ENCODE measurements at regions not wholly inside any gene's neighbourhood (a gene's known extent, or its start where the extent isn't known, plus 50 kb on each side); places are given as distances from the start of the nearest gene placed in this dataset.
A peak's percentile ranks its signal among the peaks of the same experiment; 100 is the strongest.

DNA sequence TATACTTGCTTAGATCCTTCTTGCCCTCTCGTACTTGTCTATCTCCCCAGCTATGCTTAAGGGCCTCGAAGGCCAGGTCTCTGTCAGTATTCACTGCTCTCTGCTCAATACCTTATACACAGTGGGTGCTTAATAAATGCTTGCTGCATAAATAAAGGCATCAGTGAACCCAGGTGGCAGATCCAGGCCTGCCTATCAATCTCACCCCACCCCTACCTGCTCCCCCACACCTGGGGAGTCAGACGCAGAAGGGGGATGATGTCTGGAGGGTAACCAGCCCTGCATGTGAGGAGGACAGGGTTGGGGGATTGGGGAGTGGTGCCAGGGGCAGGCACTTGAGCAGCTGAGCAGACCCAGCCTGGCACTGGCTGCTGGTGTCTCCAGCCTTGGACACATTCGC, 430.6 kb downstream of the MN1 start:
- no peaks in the 10 kb centered on the region for H3K36me3 ChIP-seq (ENCODE audit: control insufficient read depth, insufficient read depth, low read length)
- no peak for DNase-seq (ENCODE audit: low read depth in 4 of 6, low spot score in 6 of 6)
- no peaks in the 10 kb centered on the region for H3K4me1 ChIP-seq (ENCODE audit: control insufficient read depth, insufficient read depth, low read length)
- H3K27ac ChIP-seq (ENCODE audit: low read depth, low read length) = no peak overlapping the region
- no peaks in the 10 kb centered on the region for H3K9me3 ChIP-seq (ENCODE audit: control insufficient read depth, insufficient read depth, low read length)
- H3K4me3 ChIP-seq (ENCODE audit: low read depth, low read length) = no peak overlapping the region
- no peaks in the 10 kb centered on the region for H3K27me3 ChIP-seq (ENCODE audit: control insufficient read depth, insufficient read depth, low read length)
- 100% methylated on average over 1 of the region's 4 CpGs for WGBS (ENCODE audit: insufficient coverage)

DNA sequence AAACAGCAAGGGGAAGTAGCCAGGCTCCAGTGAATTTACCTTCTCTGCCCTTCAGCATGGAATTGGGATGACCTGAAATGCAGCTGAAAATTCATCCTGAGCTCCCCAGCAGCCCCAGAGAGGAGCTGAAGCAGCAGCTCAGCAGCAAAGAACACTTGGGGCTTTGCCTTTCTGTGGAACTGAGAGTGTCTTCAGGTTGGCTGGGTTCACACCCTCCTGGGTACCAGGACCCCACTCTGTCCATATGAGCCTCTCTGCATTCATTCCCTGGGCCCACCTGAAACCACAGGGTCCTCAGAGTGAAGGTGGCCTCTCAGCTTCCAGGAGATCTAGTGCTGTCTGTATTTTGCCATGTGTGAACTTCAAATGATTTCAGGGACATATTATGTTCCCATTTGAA, 429.2 kb downstream of the MN1 start:
- Histone ChIP-seq H3K27ac (ENCODE audit: low read depth, low read length) (no peak overlapping the region), H3K4me1 (ENCODE audit: control insufficient read depth, insufficient read depth, low read length) (no peaks in the 10 kb centered on the region), H3K27me3 (ENCODE audit: control insufficient read depth, insufficient read depth, low read length) (no peaks in the 10 kb centered on the region), H3K9me3 (ENCODE audit: control insufficient read depth, insufficient read depth, low read length) (no peaks in the 10 kb centered on the region), H3K4me3 (ENCODE audit: low read depth, low read length) (no peak overlapping the region), H3K36me3 (ENCODE audit: control insufficient read depth, insufficient read depth, low read length) (no peaks in the 10 kb centered on the region)
- DNase-seq (ENCODE audit: low read depth in 4 of 6, low spot score in 6 of 6) = no peak

DNA sequence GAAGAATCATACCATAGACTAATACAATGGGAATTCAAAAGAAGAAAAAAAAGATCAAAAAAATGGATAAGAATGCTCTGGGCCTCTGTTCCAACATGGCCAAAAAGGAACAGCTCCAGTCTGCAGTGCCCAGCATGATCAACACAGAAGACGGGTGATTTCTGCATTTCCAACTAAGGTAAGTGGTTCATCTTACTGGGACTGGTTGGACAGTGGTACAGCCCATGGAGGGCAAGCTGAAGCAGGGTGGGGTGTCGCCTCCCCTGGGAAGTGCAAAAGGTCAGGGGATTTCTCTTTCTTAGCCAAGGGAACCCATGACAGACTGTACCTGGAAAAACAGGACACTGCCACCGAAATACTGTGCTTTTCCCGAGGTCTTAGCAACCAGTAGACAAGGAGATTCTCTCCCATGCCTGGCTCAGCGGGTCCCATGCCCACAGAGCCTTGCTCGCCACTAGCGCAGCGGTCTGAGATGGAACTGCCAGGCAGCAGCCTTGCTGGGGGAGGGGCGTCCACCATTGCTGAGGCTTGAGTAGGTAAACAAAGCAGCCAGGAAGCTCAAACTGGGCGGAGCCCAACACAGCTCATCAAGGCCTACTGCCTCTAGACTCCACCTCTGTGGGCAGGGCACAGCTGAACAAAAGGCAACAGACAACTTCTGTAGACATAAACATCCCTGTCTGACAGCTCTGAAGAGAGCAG, 428.4 kb downstream of the MN1 start:
- Histone ChIP-seq H3K4me1 (ENCODE audit: control insufficient read depth, insufficient read depth, low read length) (peaks cover 4% of the 10 kb centered on the region), H3K4me3 (ENCODE audit: low read depth, low read length) (no peak overlapping the region), H3K27ac (ENCODE audit: low read depth, low read length) (no peak overlapping the region), H3K27me3 (ENCODE audit: control insufficient read depth, insufficient read depth, low read length) (no peaks in the 10 kb centered on the region), H3K9me3 (ENCODE audit: control insufficient read depth, insufficient read depth, low read length) (no peaks in the 10 kb centered on the region), H3K36me3 (ENCODE audit: control insufficient read depth, insufficient read depth, low read length) (no peaks in the 10 kb centered on the region)
- DNase-seq (ENCODE audit: low read depth in 4 of 6, low spot score in 6 of 6) = peak in 1 of 6 donors; percentile 66
- WGBS (ENCODE audit: insufficient coverage) = 36% methylated on average over 9 of the region's 10 CpGs

DNA sequence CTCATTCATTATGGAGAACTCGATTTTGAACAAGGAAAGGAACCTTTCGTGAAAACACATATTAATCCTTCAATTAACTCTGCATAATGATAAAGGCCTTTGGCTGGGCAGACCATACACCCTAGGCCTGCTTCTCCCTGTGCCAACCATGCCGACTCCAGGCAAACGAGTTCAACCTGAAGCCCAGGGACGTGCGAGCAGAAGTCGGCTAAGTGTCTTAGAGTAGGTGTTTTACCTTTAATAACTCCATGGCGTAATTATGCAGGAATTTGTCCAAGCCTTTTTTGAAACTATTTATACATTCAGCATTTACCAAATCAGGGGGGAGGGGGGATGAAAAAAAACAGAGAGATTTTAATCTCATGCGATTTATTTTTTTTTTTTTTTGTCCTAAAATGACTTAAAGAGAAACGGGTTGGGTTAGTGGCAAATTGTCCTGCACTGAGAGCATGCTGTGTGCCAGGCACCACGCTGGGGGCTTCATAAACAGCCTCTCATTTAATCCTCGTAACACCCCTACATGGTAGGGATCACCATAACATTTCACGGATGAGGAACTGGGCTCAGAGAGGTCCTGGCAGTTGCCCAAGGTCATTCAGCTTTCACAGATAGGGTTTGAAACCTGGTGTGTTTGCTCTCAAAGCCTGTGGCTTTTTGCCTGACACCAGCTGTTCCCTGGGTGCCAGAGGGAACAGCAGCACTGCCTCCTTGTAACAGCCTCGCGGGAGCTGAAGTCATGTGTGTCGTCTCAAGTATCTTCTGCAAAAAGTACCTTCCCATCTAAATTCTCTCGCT, 423.9 kb downstream of the MN1 start:
- no peak overlapping the region for H3K4me3 ChIP-seq (ENCODE audit: low read depth, low read length)
- peaks cover 7% of the 10 kb centered on the region for H3K4me1 ChIP-seq (ENCODE audit: control insufficient read depth, insufficient read depth, low read length)
- peak in 2 of 6 donors; percentile 60 to 72 for DNase-seq (ENCODE audit: low read depth in 4 of 6, low spot score in 6 of 6)
- no peaks in the 10 kb centered on the region for H3K36me3 ChIP-seq (ENCODE audit: control insufficient read depth, insufficient read depth, low read length)
- H3K9me3 ChIP-seq (ENCODE audit: control insufficient read depth, insufficient read depth, low read length) = no peaks in the 10 kb centered on the region
- 66% methylated on average over 7 of the region's 17 CpGs for WGBS (ENCODE audit: insufficient coverage)
- peaks cover 3% of the 10 kb centered on the region for H3K27me3 ChIP-seq (ENCODE audit: control insufficient read depth, insufficient read depth, low read length)
- no peak overlapping the region for H3K27ac ChIP-seq (ENCODE audit: low read depth, low read length)

DNA sequence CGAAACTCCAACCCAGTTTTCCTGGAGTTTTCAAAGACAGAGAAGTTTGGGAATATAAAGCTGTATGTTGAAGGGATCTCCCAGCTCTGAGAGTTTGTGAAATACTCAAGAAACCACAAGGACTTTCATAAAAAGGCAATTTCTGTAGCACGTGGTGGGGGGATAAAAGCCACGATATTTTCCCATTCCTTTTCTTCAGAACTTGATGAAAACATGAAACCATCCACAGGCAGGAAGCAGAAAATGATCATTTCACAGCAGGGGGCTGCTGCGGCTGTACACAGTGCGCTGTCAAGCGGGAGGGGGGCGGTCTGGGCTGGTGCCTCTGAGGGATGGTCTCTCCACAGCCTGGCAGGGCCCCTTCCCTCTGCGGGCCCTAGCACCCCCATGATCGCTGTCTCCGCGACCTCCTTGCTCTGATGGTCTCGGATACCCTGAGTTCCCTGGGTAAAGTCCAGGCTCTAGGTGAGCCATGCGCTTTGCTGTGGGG, 423.2 kb downstream of the MN1 start:
- Histone ChIP-seq H3K9me3 (ENCODE audit: control insufficient read depth, insufficient read depth, low read length) (no peaks in the 10 kb centered on the region), H3K4me1 (ENCODE audit: control insufficient read depth, insufficient read depth, low read length) (peaks cover 7% of the 10 kb centered on the region), H3K27me3 (ENCODE audit: control insufficient read depth, insufficient read depth, low read length) (peaks cover 3% of the 10 kb centered on the region), H3K27ac (ENCODE audit: low read depth, low read length) (no peak overlapping the region), H3K4me3 (ENCODE audit: low read depth, low read length) (no peak overlapping the region), H3K36me3 (ENCODE audit: control insufficient read depth, insufficient read depth, low read length) (no peaks in the 10 kb centered on the region)
- 41% methylated on average over 11 of the region's 13 CpGs for WGBS (ENCODE audit: insufficient coverage)
- peak in 1 of 6 donors; percentile 49 for DNase-seq (ENCODE audit: low read depth in 4 of 6, low spot score in 6 of 6)

DNA sequence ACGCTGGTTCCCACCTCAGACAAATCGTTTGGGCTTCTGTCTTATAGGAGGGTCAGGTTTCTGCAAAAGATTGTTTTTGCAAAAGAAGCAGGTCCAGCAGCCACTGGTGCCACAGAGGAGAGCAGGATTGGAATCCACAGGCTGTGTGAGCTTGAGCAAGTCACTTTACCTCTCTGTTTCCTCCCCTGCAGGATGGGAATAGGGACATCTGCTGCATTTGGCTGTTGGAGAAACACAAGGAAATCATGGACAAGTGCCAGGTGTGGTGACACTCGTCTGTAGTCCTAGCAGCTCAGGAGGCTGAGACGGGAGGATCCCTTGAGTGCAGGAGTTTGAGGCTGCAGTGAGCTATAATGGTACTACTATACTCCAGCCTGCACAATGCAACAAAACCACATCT, 422.6 kb downstream of the MN1 start:
- Histone ChIP-seq H3K9me3 (ENCODE audit: control insufficient read depth, insufficient read depth, low read length) (no peaks in the 10 kb centered on the region), H3K4me1 (ENCODE audit: control insufficient read depth, insufficient read depth, low read length) (peaks cover 7% of the 10 kb centered on the region), H3K27ac (ENCODE audit: low read depth, low read length) (no peak overlapping the region), H3K36me3 (ENCODE audit: control insufficient read depth, insufficient read depth, low read length) (no peaks in the 10 kb centered on the region), H3K27me3 (ENCODE audit: control insufficient read depth, insufficient read depth, low read length) (peaks cover 3% of the 10 kb centered on the region), H3K4me3 (ENCODE audit: low read depth, low read length) (no peak overlapping the region)
- 70% methylated on average over 2 of the region's 4 CpGs for WGBS (ENCODE audit: insufficient coverage)
- DNase-seq (ENCODE audit: low read depth in 4 of 6, low spot score in 6 of 6) = no peak

DNA sequence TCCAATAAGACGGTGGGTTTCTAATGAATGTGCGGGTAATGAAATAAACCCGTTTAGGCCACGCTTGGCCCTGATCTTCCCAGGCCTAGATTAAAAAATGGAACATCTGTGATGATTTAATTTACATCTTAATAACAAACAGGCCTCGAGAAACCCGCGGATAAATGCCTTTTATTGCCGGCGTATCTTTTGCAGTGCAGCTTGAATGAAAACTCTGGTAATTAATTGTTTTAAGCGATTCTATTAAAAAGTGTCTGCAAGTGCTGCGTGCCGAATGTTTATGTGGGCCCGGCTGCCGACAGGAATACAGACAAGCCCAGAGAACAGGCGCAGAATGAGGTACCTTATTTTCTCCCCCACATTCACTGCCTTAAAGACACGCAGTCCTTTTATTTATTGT, 420.7 kb downstream of the MN1 start:
- whole genome bisulfite sequencing (ENCODE audit: insufficient coverage) = 52% methylated on average over 10 of the region's 16 CpGs

DNA sequence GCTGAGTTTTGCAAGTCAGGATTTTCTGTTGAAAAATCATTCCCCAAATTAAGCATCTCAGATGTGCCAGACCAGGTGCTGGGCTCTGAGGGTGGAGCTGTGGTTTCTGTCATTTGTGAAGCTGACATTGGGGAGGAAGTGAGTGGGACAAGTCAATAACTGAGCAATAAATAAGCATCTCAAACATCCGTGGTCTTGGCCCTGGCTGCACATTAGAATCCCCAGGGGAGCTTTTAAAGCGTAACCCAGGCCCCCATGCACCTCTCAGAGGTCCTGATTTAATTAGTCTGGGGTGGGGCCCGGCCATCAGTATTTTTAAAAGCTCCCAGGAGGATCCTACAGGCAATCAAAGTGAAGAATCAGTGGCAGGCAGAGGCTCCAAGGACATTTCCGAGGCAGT, 420.0 kb downstream of the MN1 start:
- no peak for DNase-seq (ENCODE audit: low read depth in 4 of 6, low spot score in 6 of 6)
- Histone ChIP-seq H3K4me1 (ENCODE audit: control insufficient read depth, insufficient read depth, low read length) (peaks cover 7% of the 10 kb centered on the region), H3K27ac (ENCODE audit: low read depth, low read length) (no peak overlapping the region), H3K4me3 (ENCODE audit: low read depth, low read length) (no peak overlapping the region), H3K27me3 (ENCODE audit: control insufficient read depth, insufficient read depth, low read length) (peaks cover 7% of the 10 kb centered on the region), H3K36me3 (ENCODE audit: control insufficient read depth, insufficient read depth, low read length) (no peaks in the 10 kb centered on the region), H3K9me3 (ENCODE audit: control insufficient read depth, insufficient read depth, low read length) (no peaks in the 10 kb centered on the region)
- 49% methylated on average over 3 of the region's 4 CpGs for WGBS (ENCODE audit: insufficient coverage)

More for the DNA sequence above, 420.7 kb downstream of the MN1 start:
- Histone ChIP-seq H3K4me1 (ENCODE audit: control insufficient read depth, insufficient read depth, low read length) (peaks cover 7% of the 10 kb centered on the region), H3K4me3 (ENCODE audit: low read depth, low read length) (no peak overlapping the region), H3K27ac (ENCODE audit: low read depth, low read length) (no peak overlapping the region), H3K27me3 (ENCODE audit: control insufficient read depth, insufficient read depth, low read length) (peaks cover 7% of the 10 kb centered on the region), H3K36me3 (ENCODE audit: control insufficient read depth, insufficient read depth, low read length) (no peaks in the 10 kb centered on the region), H3K9me3 (ENCODE audit: control insufficient read depth, insufficient read depth, low read length) (no peaks in the 10 kb centered on the region)
- DNase-seq (ENCODE audit: low read depth in 4 of 6, low spot score in 6 of 6) = peak in 2 of 6 donors; percentile 58 to 86

DNA sequence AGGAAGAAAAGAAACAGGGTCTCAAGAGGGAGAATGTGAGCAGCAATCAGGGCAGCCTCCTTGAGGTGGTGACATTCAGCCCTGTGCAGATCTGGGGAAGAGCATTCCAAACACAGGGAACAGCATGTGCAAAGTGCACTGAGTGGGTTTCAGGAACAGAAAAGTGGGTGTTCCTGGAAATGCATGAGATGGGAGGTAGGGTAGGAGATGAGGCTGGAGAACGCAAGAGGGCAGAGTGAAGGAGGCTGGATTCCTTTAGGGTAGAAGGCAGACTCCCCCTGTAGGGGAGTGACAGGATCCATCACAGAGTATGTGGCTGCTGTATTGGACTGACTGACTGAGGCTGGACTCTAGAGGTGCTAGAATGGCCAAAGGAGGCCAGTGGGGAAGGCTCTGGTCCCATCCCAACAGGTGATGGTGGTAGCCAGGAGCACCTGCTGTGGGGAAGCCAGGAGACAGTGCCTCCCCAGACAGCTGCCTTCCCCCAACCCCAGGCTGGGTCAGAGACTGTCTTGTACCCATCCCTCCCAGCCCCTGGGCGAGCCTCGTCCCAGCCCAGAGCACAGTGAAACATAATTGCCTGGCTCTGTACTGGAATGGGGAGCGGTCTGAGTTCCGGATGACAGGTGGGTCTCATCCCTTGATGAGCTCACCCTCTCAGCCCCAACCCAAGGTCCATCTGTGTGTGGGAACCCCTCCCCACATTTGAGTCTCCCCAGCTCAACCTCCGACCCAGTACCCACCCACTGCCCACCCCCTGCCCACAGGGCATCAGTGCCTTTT, 419.4 kb downstream of the MN1 start:
- WGBS (ENCODE audit: insufficient coverage) = 78% methylated on average over 6 of the region's 6 CpGs
- DNase-seq (ENCODE audit: low read depth in 4 of 6, low spot score in 6 of 6) = no peak
- no peak overlapping the region for H3K4me3 ChIP-seq (ENCODE audit: low read depth, low read length)
- H3K9me3 ChIP-seq (ENCODE audit: control insufficient read depth, insufficient read depth, low read length) = no peaks in the 10 kb centered on the region
- peaks cover 7% of the 10 kb centered on the region for H3K27me3 ChIP-seq (ENCODE audit: control insufficient read depth, insufficient read depth, low read length)
- H3K4me1 ChIP-seq (ENCODE audit: control insufficient read depth, insufficient read depth, low read length) = peaks cover 7% of the 10 kb centered on the region
- no peaks in the 10 kb centered on the region for H3K36me3 ChIP-seq (ENCODE audit: control insufficient read depth, insufficient read depth, low read length)
- H3K27ac ChIP-seq (ENCODE audit: low read depth, low read length) = no peak overlapping the region

All from spinal cord (tissue), 9 donors.